Renal cortex interstitium (tissue), 11 donors: ENCODE measurements at regions not wholly inside any gene's neighbourhood (a gene's known extent, or its start where the extent isn't known, plus 50 kb on each side); places are given as distances from the start of the nearest gene placed in this dataset.
"Not testable (repeated sequence)": the region's sequence is repeated elsewhere in the genome, so short reads cannot be mapped to it uniquely, and the experiment has no call there.

Experiments
- DNase-seq, 11 donors: peaks; one replicate each; pipeline ENCODE4 v3.0.0-alpha.2; 2013; ENCODE audit warnings: low read depth in 9 of 11, low spot score in 4 of 11; ENCODE audit errors: extremely low read depth in 1 of 11

DNA sequence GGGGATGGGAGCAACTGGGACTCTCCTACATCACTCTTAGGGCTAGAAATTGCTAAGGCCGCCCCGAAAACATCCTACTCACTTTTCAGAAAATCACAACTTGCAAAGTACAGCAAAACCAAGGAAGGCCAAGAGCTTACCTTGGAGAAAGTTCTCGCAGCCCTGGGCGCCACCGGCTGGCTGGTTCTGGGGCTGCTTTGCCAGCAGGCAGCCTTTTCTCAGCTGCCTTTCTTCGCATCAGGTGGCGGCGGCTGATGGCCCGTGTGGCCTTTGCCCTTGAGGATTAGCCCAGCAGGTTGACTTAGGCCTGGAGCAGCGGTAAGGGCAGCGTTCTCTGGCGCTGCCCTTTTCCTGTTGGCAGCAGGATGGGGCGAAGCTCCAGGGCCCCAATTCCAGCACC lies 77.3 kb upstream of the THOC3 start:
- DNase-seq, result not testable (repeated sequence)

DNA sequence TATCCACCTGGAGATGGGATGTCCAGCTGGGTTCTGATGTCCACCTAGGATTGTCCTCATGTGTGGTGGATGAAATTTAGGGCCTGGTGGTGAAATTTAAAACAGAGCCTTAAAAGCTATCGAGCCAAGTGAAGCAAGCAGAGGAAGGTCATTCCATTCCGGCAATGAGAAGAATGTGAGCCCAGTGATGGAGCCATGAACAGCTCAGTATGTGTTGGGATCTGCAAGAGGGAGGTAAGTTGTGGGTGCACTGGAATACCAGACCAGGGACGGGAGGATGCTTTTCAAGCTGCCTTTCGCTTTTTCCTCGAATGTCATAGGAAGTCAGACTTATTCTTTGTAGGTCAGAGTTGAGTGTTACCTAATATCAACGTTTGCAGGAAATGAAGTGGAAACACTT lies 80.6 kb upstream of the THOC3 start:
- not testable (repeated sequence) for DNase-seq

DNA sequence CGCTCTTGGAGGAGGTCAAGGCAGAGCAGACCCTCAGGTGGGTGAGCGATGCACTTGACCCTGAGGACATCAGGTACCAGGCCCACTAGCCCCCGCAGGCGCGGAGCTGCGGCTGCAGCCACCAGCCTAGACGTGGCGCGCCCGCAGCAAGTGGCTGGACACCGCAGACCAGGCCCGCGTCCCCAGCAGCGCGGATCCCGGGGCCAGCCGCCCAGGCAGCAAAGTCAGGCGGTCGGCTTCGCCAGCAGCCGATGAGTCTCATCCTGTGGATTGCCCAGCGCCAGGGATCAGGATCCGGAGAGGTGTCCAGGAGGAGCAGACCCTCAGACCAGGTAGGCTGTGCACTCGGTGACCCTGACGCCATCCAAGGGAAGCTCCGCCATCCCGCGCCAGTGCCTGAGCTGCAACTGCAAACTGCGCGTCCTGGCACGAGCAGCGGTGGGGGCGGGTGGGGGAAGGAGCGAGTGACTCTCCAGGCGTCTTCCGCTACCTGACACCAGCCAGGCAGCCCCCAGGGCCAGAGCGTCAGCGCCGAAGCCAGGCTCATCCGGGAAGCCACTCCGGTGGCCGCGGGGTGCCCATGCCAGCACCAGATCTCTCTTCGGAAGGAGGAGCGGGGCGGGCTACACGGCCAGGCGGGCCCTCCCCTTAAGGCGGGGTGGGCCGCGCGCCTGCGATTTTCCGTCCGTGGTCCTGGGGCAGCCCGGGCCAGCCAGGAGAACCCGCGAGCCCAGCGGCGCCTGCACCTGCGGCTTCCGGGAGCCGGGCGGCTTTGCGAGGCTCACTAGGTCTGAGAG lies 92.6 kb upstream of the THOC3 start:
- DNase-seq, result not testable (repeated sequence)

DNA sequence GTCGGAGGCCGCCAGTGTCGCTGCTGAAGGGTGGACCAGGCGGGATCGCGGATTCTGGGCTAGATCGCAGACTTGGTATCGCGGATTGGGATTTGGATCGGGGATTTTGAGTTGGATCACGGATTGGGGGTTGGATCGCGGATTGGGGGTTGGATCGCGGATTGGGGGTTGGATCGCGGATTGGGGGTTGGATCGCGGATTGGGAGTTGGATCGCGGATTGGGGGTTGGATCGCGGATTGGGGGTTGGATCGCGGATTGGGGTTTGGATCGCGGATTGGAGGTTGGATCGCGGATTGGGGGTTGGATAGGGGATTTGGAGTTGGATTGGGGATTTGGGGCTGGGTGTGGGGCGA lies 93.1 kb upstream of the THOC3 start:
- not testable (repeated sequence) for DNase-seq

DNA sequence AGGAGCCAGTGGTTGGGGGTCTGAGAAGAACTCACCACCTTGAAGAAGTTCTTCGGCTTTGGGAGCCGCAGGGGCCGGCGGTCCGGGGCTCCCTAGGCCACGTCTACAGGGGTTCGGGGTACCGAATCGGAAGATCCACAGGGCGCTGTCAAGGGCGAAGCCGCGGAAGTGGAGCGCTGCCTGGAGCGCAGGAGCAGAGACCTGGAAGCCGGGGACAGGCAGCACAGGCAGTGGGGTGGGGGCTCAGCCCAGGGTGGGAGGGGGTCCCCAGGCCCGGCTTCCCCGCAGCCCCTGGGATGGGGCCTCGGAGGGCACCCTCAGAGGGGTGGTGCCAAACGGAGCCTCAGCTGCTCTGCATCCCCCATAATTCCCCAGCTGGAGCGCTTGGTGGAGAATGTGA lies 93.5 kb upstream of the THOC3 start:
- DNase-seq, result not testable (repeated sequence)

DNA sequence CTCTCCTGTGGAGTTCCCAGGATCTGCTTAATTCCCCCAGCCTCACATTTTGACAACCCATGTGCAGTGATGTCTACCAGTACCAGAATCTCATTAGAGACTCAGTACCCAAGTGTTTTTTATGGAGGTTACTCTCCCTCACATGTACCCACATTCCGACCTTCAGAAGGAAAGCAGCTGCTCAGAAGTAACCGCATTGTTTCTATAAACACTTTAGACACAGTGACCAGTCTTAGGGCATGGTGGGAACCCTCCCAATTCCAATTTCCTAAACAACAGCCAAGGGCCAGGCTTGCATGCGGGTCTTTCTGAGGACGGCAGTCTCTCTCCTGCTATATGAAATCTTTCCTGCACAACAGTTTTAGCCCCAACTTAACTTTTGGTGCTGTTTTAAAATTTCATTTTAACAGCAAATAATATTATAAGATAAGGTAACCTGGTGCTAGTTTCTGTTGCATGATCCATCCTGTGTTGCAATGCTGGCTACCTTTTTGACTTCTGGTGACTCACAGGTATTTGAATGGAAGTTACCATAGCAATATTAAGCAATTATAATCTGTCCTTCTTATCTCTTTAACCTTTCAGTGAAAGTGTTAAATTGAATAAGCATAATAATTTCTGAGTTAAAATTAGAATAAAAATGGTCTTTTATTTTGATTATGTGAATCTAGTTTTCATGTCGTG lies 98.3 kb upstream of the THOC3 start:
- DNase-seq, result not testable (repeated sequence)

DNA sequence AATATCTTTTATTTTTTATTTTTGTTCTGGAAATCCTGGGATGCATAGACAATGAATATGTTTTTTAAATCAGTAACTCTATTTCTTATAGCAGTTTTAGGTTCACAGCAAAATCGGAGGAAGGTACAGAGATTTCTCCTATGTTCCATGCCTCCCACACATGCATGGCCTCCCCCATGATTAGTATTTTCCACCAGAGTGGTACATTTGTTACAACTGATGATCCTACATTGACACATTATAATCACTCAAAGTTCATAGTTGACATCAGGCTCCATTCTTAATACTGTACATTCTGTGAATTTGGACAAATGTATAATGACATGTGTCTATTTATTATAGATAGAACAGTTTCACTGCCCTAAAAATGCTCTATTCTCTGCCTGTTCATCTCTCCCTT lies 99.0 kb upstream of the THOC3 start:
- not testable (repeated sequence) for DNase-seq

DNA sequence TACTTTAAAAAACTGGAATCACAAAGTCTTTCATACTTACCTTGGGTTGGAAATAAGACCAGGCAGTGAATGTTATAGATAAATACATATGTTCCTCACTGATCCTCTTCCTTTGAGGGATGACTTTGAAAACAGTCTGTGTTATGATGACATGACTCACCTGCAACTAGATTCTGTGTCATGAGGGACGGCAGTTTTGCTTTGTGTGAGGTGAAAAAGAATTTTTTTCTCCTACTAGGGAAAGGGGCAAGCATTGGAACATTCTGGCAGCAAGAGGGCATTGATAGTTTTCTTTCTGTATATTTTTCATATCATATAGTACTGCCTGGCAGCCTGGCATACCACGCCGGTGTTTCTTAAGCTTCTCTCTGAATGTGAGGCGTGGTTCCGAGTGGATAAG lies 99.8 kb upstream of the THOC3 start:
- not testable (repeated sequence) for DNase-seq

DNA sequence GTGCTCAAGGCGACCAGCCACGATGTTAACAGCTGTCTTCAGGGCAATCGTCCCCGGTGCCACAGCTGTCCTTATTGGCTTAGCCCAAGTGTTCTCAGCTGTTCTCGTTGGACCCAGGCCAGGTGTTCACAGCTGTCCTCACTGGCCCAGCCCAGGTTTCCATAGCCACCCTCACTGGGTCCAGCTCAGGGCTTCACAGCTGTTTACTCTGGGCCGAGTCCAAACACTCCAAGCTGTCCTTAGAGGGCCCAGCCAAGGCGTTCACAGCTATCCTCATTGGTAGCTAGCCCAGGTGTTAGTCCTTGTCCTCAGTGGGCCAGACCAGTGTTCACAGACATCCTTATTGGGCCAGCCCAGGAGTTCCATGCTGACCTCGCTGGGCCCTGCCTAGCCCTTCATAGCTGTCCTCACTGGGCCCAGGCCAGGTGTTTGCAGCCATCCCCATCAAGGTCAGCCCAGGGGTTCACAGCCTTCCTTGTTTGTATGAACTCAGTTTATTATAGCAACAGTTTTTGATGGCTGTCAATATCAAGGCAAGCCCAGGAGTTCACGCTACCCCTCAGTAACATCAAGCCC lies 106.0 kb upstream of the THOC3 start:
- not testable (repeated sequence) for DNase-seq

DNA sequence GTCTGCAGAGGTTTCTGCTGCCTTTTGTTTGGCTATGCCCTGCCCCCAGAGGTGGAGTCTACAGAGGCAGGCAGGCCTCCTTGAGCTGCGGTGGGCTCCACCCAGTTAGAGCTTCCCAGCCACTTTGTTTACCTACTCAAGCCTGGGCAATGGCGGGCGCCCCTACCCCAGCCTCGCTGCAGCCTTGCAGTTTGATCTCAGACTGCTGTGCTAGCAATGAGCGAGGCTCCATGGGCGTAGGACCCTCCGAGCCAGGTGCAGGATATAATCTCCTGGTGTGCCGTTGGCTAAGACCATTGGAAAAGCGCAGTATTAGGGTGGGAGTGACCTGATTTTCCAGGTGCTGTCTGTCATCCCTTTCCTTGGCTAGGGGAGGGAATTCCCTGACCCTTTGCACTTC lies 115.6 kb upstream of the THOC3 start:
- DNase-seq, result not testable (repeated sequence)

DNA sequence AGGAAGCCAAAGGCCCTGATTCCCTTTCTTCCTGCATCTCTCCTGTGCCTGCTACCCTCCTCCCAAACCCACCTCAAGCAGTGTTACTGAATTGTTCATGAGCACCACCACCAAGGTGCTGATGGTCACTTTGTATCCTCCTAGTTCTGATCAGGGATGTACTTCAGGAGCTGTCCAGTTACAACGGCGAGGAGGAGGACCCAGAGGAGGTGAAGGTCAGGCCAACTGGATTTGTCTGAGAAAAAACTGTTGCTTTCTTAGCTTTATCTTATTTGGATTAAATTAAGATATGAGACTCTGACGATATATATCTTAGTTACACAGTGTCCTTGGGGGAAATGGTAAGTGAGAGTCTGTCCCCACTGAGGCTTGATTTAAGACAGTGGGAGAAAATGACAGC lies 135.0 kb upstream of the THOC3 start:
- DNase-seq, result not testable (repeated sequence)

DNA sequence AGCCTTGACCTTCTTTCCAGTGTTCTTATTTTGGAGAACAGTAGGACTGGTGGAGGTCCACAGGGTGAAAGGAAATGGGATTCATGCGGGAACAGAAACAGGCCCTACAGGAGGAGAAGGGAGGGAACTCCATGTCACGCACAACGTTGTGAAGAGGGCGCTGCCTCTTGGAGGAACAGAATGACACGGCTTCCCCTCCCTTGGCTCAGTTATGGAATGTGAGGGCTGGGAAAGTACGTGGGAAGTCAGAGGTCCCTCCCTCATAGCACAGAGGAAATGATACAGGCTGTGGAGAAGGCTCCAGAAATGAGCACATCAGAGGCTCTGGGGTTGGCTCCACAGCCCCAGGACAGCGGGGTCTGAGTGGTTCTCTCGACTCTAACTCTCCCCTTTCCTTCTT lies 125.3 kb upstream of the SIMC1 start:
- not testable (repeated sequence) for DNase-seq

DNA sequence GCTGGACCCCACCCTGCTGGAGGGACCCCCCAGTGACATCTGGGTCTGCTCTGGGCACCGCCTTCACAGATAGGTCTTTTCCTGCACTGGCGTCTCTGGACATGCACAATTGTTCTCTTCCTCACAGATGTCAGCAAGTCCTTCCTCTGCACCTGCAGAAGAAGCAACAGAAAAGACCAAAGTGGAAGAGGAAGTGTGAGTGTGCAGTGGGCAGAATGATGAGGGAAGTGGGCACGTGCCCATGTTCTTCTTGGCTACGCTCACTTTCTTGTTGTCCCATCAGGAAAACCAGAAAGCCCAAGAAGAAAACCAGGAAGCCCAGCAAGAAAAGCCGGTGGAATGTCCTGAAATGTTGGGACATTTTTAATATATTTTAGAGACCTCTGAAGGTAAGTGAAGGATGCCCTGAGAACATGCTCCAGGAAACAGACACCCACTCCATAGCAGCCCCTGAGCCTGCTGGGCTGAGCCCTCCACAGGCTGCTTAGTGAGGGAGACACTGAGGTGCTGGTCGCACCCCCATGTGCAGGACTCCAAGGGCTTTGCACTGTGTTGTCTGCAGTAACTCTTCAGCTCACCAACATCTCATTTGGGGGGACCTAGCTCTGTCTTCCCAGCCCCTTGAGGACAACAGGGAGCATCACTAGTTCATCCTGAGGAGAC lies 124.4 kb upstream of the SIMC1 start:
- DNase-seq, result not testable (repeated sequence)

DNA sequence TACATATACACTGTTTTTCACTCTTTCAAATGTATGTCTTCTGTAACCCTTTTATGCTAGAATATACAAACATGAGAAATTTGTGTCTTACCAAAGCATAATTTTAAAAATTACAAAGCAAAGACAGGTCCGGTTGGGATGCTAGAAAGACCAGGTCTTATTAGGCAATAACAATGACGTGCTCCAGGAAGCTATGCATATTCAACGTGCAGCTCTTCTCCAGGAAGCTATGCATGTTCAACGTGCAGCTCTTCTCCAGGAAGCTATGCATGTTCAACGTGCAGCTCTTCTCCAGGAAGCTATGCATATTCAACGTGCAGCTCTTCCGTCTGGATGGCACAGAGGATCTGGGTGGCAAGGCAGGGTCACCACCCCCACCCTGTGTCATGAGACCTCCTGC lies 123.4 kb upstream of the SIMC1 start:
- DNase-seq, result not testable (repeated sequence)

DNA sequence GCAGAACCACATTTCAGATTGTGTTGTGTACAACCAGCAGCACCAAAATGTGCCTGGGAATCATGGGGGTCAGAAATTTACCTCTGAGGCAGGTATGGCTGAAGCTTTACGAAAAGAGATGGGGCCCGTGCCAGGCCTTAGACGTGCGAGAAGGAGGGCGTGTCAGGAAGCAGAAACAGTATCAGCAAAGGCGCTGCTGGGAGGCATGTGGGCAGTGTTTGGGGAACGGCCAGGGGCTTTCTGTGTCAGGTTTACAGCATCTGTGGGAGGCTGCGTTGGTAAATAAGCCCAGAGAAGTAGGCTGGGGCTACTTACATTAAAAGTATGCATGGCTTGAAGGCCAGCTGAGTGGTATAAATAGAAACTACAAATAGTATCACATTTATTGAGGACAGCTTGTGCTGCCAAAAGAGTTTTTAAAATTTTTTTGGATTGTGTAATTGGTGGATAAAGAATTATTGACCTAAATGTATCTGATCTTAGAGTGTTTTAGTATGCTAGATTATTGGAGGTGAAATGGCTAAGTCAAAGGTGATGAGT lies 120.5 kb upstream of the SIMC1 start:
- DNase-seq, result not testable (repeated sequence)

DNA sequence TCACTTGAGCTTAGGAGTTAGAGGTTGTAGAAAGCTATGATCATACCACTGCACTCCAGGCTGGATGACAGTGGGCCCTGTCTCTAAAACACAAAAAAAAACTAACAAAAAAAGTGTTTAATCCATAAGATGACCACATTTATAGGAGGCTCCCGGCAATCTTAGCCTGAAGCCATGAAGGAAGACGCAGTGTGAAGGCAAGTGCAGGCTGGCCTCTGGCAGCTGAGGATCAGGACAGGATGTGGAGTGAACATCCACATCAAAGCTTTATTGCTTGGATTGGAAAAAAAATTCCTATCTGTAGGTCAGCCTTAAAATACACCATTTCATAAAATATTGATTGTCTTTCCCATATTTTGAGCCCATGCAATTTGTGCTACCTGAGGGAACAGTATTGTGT lies 115.9 kb upstream of the SIMC1 start:
- not testable (repeated sequence) for DNase-seq

DNA sequence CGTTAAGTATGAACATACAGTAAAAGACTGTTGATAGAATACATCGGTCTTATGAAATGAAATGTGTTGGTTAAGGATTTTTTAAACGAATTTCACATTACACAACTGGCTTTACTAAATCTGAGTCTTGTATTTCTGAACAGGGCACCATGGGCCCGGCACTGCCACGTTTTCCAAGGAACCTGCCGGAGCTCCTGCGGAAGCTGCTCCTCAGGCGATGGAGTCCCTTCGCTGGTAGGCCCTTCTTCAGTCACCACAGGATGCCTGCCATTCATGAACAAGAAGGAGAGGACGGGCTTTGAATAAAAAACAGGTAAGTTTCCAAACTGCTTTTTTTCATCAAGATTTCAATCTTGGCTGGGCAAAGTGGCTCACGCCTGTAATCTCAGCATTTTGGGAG lies 114.1 kb upstream of the SIMC1 start:
- DNase-seq, result not testable (repeated sequence)

DNA sequence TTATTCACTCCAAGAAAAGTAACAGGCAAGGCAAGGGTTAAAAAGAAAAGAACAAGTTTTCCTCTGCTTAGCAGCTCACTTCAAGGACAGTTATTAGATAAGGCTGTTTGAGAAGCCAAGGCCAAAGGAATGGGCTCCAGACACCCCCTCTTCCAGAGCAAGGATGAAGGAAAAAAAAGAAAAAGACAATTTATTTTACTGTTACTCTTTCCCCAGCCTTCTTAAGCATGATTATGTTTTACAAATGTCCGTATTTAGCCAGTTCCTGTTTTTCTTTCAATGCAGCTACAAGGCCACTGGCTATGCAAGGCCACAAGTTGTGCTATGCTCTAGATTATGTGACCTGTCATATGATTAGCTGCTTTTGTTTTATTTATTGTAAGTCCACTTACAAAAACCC lies 106.5 kb upstream of the SIMC1 start:
- no peak for DNase-seq

DNA sequence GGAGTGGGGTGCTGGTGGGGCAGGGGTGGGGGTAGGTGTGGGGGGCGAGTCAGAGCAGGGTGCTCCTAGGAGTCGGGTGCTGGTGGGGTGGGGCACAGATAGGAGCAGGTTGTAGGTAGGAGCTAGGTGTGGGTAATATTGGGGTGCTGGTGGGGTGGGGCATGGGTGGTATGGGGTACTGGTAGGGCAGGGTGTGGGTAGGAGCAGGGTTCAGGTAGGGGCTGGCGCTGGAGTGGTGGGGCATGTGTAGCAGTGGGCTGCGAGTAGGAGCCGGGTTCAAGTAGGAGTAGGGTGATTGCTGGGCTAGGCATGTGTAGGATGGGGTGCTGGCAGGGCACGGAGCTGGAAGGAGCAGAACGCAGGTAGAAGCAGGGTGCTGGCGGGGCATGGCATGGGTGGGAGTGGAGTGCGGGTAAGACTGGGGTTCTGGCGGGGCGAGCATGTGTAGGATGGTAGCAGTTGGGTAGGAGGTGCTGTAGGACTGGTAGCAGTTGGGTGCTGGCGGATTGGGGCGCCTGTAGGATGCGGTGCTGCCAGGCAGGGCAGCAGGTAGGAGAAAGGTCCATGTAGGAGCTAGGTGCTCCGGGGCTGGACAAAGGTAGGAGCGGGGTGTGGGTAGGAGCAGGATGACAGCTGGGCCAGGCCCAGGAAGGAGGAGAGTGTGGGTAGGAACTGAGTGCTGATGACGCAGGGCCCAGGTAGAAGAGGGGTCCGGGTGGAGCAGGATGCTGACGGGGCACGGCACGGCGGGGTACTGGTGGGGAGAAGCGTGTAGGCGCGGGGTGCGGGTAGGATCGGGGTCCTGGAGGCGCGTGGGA lies 105.5 kb upstream of the SIMC1 start:
- DNase-seq, result no peak
